Right cardiac atrium (tissue), 5 donors: ENCODE measurements at regions not wholly inside any gene's neighbourhood (a gene's known extent, or its start where the extent isn't known, plus 50 kb on each side); places are given as distances from the start of the nearest gene placed in this dataset.

Experiments used
- ATAC-seq, 2 donors: fragments of 200-7000 bp; cut with Tn5 transposase; one replicate each; pipeline versions ENCODE4 v1.8.0 to v1.9.1; 2020; ENCODE audit warnings: moderate library complexity in 2 of 2, mild to moderate bottlenecking in 1 of 2
- DNase-seq, 3 donors: peaks; one replicate each; pipeline ENCODE4 v3.0.0-alpha.2; 2020
- H3K27ac ChIP-seq: one replicate; pipeline ENCODE4 v1.5.1; 2013; ENCODE audit warnings: mild to moderate bottlenecking, low read length, control low read depth, moderate library complexity
- H3K27me3 ChIP-seq: one replicate; pipeline ENCODE4 v1.6.1; 2013; ENCODE audit not compliant: control insufficient read depth, insufficient read depth
- H3K4me1 ChIP-seq: one replicate; pipeline ENCODE4 v1.6.1; 2013; ENCODE audit warnings: low read length; ENCODE audit not compliant: control insufficient read depth, insufficient read depth
- H3K4me3 ChIP-seq: one replicate; pipeline ENCODE4 v1.5.1; 2013; ENCODE audit warnings: low read length, control low read depth
- H3K9me3 ChIP-seq: one replicate; pipeline ENCODE4 v1.6.1; 2013; ENCODE audit warnings: low read length; ENCODE audit not compliant: control insufficient read depth
- WGBS: extraction: QIAGEN DNeasy Blood & Tissue Kit; methylation state at CpG from one replicate; pipeline ENCODE4 v1.1.7; 2013; 5-methylcytosine and 5-hydroxymethylcytosine counted together
- intact Hi-C, 4 donors: fragments of 100-400 bp; cut with DNase I; formaldehyde crosslinking; loops; one replicate each; pipeline versions ENCODE4 v1.11.0 to v1.14.0; 2022 to 2023
- donor health status: healthy with polysubstance abuse.
- donor health status: DM: no; HTN: yes; CAD: no.
- donor health status: DM: no; HTN: no; CAD: no.
- donor health status: DM: no; HTN: yes; CAD: no; lungs with severe emphysema.
- donor health status: DM: yes; HTN: yes; CAD: no.

- Histone ChIP-seq H3K27me3 (no peaks in the 10 kb centered on the region), H3K4me3 (no peak overlapping the region), H3K4me1 (no peaks in the 10 kb centered on the region), H3K27ac (no peak overlapping the region), H3K9me3 (no peaks in the 10 kb centered on the region)
- ATAC-seq (no peak), DNase-seq (no peak)
- intact Hi-C loops: no loop called here
- 36% methylated on average over 1 of the region's 1 CpG for WGBS
Observed at GRCh38 chr1:29700491-29700890, 464.2 kb downstream of the PTPRU start.

GRCh38 chr1:29698626-29699025, 462.3 kb downstream of the PTPRU start:
- Histone ChIP-seq H3K27me3 (no peaks in the 10 kb centered on the region), H3K4me3 (no peak overlapping the region), H3K27ac (no peak overlapping the region), H3K4me1 (no peaks in the 10 kb centered on the region), H3K9me3 (no peaks in the 10 kb centered on the region)
- intact Hi-C loops: no loop called here
- WGBS: 87% methylated on average over 12 of the region's 12 CpGs
- no peak for ATAC-seq
- DNase-seq: no peak

- intact Hi-C loops: no loop called here
- DNase-seq (peak; percentile 34 to 65 (median 58)), ATAC-seq (peak in 1 of 2 donors; percentile 45)
- Histone ChIP-seq H3K4me3 (no peak overlapping the region), H3K4me1 (no peaks in the 10 kb centered on the region), H3K27ac (no peak overlapping the region), H3K9me3 (no peaks in the 10 kb centered on the region), H3K27me3 (no peaks in the 10 kb centered on the region)
- 39% methylated on average over 7 of the region's 7 CpGs for WGBS
Observed at GRCh38 chr1:29698033-29698432, 461.7 kb downstream of the PTPRU start.

- DNase-seq (no peak), ATAC-seq (no peak)
- no peaks in the 10 kb centered on the region for H3K4me1 ChIP-seq
- no peak overlapping the region for H3K27ac ChIP-seq
- no peaks in the 10 kb centered on the region for H3K9me3 ChIP-seq
- intact Hi-C loops: no loop called here
- no peak overlapping the region for H3K4me3 ChIP-seq
- WGBS: 85% methylated on average over 10 of the region's 10 CpGs
- no peaks in the 10 kb centered on the region for H3K27me3 ChIP-seq
Observed at GRCh38 chr1:29697391-29697780, 461.1 kb downstream of the PTPRU start.

DNA sequence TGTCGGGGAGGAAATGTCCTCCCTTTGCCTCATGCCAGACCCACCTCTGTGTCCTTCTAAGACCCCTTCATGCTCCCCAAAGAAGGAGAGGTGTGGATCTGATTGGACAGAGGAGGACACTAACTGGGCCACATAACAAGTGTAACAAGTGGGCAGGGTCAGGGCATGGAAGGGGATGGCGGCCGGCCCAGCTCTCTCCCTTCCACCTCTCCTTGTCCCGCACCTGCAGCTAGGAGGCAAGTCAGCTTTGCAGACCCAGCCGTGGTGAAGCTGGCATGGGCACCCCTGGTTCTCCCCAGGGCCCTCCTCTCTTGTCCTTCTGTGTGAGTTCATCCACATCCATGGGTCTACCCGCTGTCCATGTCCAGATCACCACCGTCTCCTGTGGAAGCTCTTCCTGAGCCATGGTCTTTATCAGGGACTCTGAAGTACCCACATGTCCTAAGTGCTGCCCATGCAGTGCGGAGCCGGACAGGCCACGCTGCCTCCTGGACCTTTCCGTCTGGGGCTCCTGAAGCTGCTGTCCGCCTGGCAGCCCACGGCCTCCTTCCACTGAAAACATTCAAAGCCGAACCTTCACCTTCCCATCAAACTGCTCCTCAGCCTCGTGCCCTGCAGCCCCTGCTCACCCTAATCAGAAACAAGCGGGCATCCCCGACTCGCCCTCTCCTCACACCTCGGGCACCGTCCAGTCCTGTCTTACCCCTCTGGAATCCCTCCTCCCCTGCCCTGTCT, 460.5 kb downstream of the PTPRU start:
- no peaks in the 10 kb centered on the region for H3K27me3 ChIP-seq
- intact Hi-C loops: no loop called here

GRCh38 chr1:29695803-29696202, 459.5 kb downstream of the PTPRU start:
- Histone ChIP-seq H3K27ac (no peak overlapping the region), H3K4me1 (no peaks in the 10 kb centered on the region), H3K4me3 (no peak overlapping the region), H3K27me3 (no peaks in the 10 kb centered on the region), H3K9me3 (no peaks in the 10 kb centered on the region)
- intact Hi-C loops: no loop called here
- DNase-seq: no peak
- WGBS: 72% methylated on average over 5 of the region's 5 CpGs
- ATAC-seq: no peak

More for the DNA sequence above, 460.5 kb downstream of the PTPRU start:
- no peak for DNase-seq
- Histone ChIP-seq H3K9me3 (no peaks in the 10 kb centered on the region), H3K4me3 (no peak overlapping the region), H3K4me1 (no peaks in the 10 kb centered on the region), H3K27ac (no peak overlapping the region)
- ATAC-seq: no peak
- 84% methylated on average over 20 of the region's 20 CpGs for WGBS

GRCh38 chr1:29695036-29695435, 458.7 kb downstream of the PTPRU start:
- H3K4me1 ChIP-seq: no peaks in the 10 kb centered on the region
- no peak for DNase-seq
- no peaks in the 10 kb centered on the region for H3K9me3 ChIP-seq
- WGBS: 69% methylated on average over 3 of the region's 3 CpGs
- ATAC-seq: no peak
- no peak overlapping the region for H3K4me3 ChIP-seq
- no peak overlapping the region for H3K27ac ChIP-seq
- no peaks in the 10 kb centered on the region for H3K27me3 ChIP-seq
- intact Hi-C loops: no loop called here

- ATAC-seq (no peak), DNase-seq (no peak)
- no peak overlapping the region for H3K27ac ChIP-seq
- H3K4me3 ChIP-seq: no peak overlapping the region
- no peaks in the 10 kb centered on the region for H3K27me3 ChIP-seq
- 76% methylated on average over 5 of the region's 5 CpGs for WGBS
- H3K4me1 ChIP-seq: no peaks in the 10 kb centered on the region
- intact Hi-C loops: no loop called here
- no peaks in the 10 kb centered on the region for H3K9me3 ChIP-seq
Observed at GRCh38 chr1:29691499-29691898, 455.2 kb downstream of the PTPRU start.

DNA sequence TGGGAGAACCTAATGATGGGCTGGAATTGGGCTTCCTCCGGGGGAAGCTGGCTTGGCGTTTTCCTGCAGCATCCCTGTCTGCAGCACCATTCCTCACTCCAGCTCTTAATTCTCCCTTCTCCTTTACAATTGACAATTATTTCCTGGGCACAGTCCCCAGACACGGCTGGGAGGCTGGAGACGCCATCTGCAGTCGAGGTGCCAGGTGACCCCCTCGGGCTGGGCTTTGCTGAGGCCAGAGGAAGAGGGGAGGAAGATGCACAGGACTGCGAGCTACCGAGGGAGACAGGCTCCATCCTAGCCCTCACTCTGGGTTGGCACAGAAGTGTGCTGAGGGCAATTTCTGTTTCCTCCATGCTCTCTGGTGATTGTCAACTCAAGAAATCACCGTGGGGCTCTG, 453.8 kb downstream of the PTPRU start:
- no peaks in the 10 kb centered on the region for H3K4me1 ChIP-seq
- H3K27me3 ChIP-seq: no peaks in the 10 kb centered on the region
- WGBS: 54% methylated on average over 9 of the region's 9 CpGs
- intact Hi-C loops: no loop called here
- no peak for DNase-seq
- ATAC-seq: no peak
- H3K4me3 ChIP-seq: no peak overlapping the region
- H3K9me3 ChIP-seq: no peaks in the 10 kb centered on the region
- H3K27ac ChIP-seq: no peak overlapping the region

- H3K4me1 ChIP-seq: no peaks in the 10 kb centered on the region
- ATAC-seq (no peak), DNase-seq (no peak)
- no peak overlapping the region for H3K4me3 ChIP-seq
- WGBS: 65% methylated on average over 13 of the region's 13 CpGs
- no peak overlapping the region for H3K27ac ChIP-seq
- intact Hi-C loops: no loop called here
- no peaks in the 10 kb centered on the region for H3K9me3 ChIP-seq
- no peaks in the 10 kb centered on the region for H3K27me3 ChIP-seq
Observed at GRCh38 chr1:29689372-29690030, 453.2 kb downstream of the PTPRU start.

GRCh38 chr1:29688471-29689365, 452.4 kb downstream of the PTPRU start:
- intact Hi-C loops: no loop called here
- ATAC-seq: no peak
- no peak overlapping the region for H3K27ac ChIP-seq
- no peaks in the 10 kb centered on the region for H3K9me3 ChIP-seq
- no peaks in the 10 kb centered on the region for H3K4me1 ChIP-seq
- H3K27me3 ChIP-seq: no peaks in the 10 kb centered on the region
- DNase-seq: no peak
- H3K4me3 ChIP-seq: no peak overlapping the region
- 38% methylated on average over 14 of the region's 14 CpGs for WGBS
